ENCODE measurements at regions not wholly inside any gene's neighbourhood (a gene's known extent, or its start where the extent isn't known, plus 50 kb on each side); places are given as distances from the start of the nearest gene placed in this dataset.

GRCh38 chr17:71578446-71578845, 542.4 kb upstream of the SOX9 start:
- 16% methylated on average over 1 of the region's 1 CpG for WGBS (ENCODE audit: missing lambda C conversion rate)
- CTCF ChIA-PET = interaction anchor here (1.6 kb wide), 1 partner anchor 14 kb away, joined by 6 read pairs; no protein-coding TSS in a partner anchor

DNA sequence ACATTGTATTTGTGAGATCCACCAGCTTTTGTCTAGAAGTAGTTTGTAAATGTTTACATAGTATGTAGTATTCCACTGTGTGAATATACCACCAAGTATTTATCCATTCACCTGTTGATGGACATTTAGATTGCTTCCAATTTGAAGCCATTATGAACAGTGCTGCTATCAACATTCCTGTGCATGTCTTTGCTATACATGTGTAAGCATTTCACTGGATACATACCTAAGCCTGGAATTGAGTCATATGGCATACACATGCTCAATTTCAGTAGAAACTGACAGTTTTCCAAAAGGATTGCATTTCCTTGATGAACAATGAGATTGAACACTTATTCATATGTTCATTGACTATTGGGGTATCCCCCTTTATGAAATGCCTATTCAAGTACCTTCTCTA, 540.6 kb upstream of the SOX9 start:
- no peak for DNase-seq (ENCODE audit: low read depth in 1 of 2, low spot score in 1 of 2)
- no peak for ATAC-seq
- Histone ChIP-seq H3K4me1 (no peaks in the 10 kb centered on the region), H3K27ac (no peak overlapping the region), H3K4me3 (no peak overlapping the region), H3K4me2 (no peak overlapping the region), H3K9me3 (no peaks in the 10 kb centered on the region; the same call in 2 of the 3 replicates)
- TF ChIP-seq HMGXB4 (CRISPR knock-in tag; IDR thresholded peaks at IDR 0.05; ENCODE audit: borderline replicate concordance) (no peak), JUN (IDR thresholded peaks at IDR 0.05) (no peak), HEYL (CRISPR knock-in tag; IDR thresholded peaks at IDR 0.05) (no peak), RAD21 (conservative IDR thresholded peaks at IDR 0.05 in 1 of 2, IDR thresholded peaks at IDR 0.05 in 1 of 2) (no peak), RCOR1 (IDR thresholded peaks at IDR 0.05; ENCODE audit: low read depth, low read length) (no peak), CBX8 (IDR thresholded peaks at IDR 0.05) (no peak), FOSB (CRISPR knock-in tag; IDR thresholded peaks at IDR 0.05) (no peak), CBX2 (IDR thresholded peaks at IDR 0.05; ENCODE audit: borderline replicate concordance, low read depth) (no peak), RARB (CRISPR knock-in tag; IDR thresholded peaks at IDR 0.05) (no peak), PBX3 (IDR thresholded peaks at IDR 0.05) (no peak), GATA3 (IDR thresholded peaks at IDR 0.05; ENCODE audit: borderline replicate concordance) (no peak), ESRRA (IDR thresholded peaks at IDR 0.05; ENCODE audit: borderline replicate concordance, low read length) (no peak), RNF2 (IDR thresholded peaks at IDR 0.05; ENCODE audit: borderline replicate concordance, low read depth) (no peak)
- POLR2A ChIA-PET = no interaction called here
- no peak for FAIRE-seq
- CTCF ChIA-PET = interaction anchor here (0.8 to 1.6 kb wide), 2 partner anchors 12 to 26 kb away, joined by 3 to 6 read pairs; no protein-coding TSS in a partner anchor

More at GRCh38 chr17:71578446-71578845, 542.4 kb upstream of the SOX9 start:
- FAIRE-seq (no peak), DNase-seq (ENCODE audit: low read depth in 1 of 2, low spot score in 1 of 2) (no peak), ATAC-seq (no peak)
- H3K27ac ChIP-seq = no peak overlapping the region
- no peaks in the 10 kb centered on the region; the same call in 2 of the 3 replicates for H3K9me3 ChIP-seq
- H3K4me3 ChIP-seq = no peak overlapping the region
- POLR2A ChIA-PET = no interaction called here
- H3K4me1 ChIP-seq = no peaks in the 10 kb centered on the region
- no peak for TF ChIP-seq FOSL2 (IDR thresholded peaks at IDR 0.05)
- TF ChIP-seq FOSL2 (CRISPR knock-in tag; IDR thresholded peaks at IDR 0.05) = no peak
- TF ChIP-seq, protein P1, sequence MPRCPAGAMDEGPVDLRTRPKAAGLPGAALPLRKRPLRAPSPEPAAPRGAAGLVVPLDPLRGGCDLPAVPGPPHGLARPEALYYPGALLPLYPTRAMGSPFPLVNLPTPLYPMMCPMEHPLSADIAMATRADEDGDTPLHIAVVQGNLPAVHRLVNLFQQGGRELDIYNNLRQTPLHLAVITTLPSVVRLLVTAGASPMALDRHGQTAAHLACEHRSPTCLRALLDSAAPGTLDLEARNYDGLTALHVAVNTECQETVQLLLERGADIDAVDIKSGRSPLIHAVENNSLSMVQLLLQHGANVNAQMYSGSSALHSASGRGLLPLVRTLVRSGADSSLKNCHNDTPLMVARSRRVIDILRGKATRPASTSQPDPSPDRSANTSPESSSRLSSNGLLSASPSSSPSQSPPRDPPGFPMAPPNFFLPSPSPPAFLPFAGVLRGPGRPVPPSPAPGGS (IDR thresholded peaks at IDR 0.05) = no peak
- no peak for TF ChIP-seq POLR2A (IDR thresholded peaks at IDR 0.05; ENCODE audit: low read length)
- no peak overlapping the region for H3K4me2 ChIP-seq

DNA sequence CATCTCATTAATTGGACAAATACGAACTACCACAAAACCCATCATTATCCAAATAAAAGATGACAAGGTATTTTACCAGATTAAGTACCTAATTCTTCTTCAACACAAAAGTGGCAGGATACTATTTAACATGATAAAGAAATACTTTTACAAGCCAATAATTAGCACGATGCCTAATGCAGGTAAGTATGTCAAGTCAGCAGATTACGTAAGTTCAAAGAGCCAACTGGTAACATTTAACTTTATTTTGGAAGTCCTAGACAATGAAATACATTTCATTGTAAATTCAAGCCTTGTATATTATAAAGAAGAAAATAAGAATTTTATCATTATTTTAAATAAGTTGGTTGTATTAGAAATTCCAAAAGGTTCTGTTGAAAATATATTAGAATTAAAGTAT, 535.3 kb upstream of the SOX9 start:
- no peak overlapping the region for H3K4me3 ChIP-seq
- no peaks in the 10 kb centered on the region for H3K4me1 ChIP-seq
- ChIA-PET POLR2A (no interaction called here), CTCF (no interaction called here)
- FAIRE-seq = peak; percentile 7
- 71% methylated on average over 3 of the region's 3 CpGs for WGBS (ENCODE audit: missing lambda C conversion rate)
- H3K27ac ChIP-seq = no peak overlapping the region
- H3K9me3 ChIP-seq = no peaks in the 10 kb centered on the region
- H3K4me2 ChIP-seq = no peak overlapping the region
- TF ChIP-seq MAFK (IDR thresholded peaks at IDR 0.05; ENCODE audit: partially characterized antibody) (peak; percentile 87), HOXA7 (CRISPR knock-in tag; IDR thresholded peaks at IDR 0.05) (no peak), POLR2AphosphoS2 (conservative IDR thresholded peaks at IDR 0.05; ENCODE audit: low read length) (no peak)
- DNase-seq (ENCODE audit: low read depth in 1 of 2, low spot score in 1 of 2) = no peak
- no peak for ATAC-seq
